ENCODE measurements at regions not wholly inside any gene's neighbourhood (a gene's known extent, or its start where the extent isn't known, plus 50 kb on each side); places are given as distances from the start of the nearest gene placed in this dataset.

GRCh38 chr4:102427371-102427998, 73.7 kb upstream of the NFKB1 start:
- TF ChIP-seq, protein P1, sequence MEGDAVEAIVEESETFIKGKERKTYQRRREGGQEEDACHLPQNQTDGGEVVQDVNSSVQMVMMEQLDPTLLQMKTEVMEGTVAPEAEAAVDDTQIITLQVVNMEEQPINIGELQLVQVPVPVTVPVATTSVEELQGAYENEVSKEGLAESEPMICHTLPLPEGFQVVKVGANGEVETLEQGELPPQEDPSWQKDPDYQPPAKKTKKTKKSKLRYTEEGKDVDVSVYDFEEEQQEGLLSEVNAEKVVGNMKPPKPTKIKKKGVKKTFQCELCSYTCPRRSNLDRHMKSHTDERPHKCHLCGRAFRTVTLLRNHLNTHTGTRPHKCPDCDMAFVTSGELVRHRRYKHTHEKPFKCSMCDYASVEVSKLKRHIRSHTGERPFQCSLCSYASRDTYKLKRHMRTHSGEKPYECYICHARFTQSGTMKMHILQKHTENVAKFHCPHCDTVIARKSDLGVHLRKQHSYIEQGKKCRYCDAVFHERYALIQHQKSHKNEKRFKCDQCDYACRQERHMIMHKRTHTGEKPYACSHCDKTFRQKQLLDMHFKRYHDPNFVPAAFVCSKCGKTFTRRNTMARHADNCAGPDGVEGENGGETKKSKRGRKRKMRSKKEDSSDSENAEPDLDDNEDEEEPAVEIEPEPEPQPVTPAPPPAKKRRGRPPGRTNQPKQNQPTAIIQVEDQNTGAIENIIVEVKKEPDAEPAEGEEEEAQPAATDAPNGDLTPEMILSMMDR (IDR thresholded peaks at IDR 0.05): no peak
- TF ChIP-seq REST (IDR thresholded peaks at IDR 0.05; ENCODE audit: insufficient read depth in 1 of 2, low read depth in 2 of 2, low read length in 1 of 2): no peak
- TF ChIP-seq POLR2AphosphoS5 (IDR thresholded peaks at IDR 0.05; ENCODE audit: low read depth, low read length): no peak
